ENCODE measurements at regions not wholly inside any gene's neighbourhood (a gene's known extent, or its start where the extent isn't known, plus 50 kb on each side); places are given as distances from the start of the nearest gene placed in this dataset.

GRCh38 chr6:4401408-4402368 lies 266.3 kb upstream of the ECI2 start:
- no peak for DNase-seq (ENCODE audit: extremely low spot score)
- peak overlapping the region in 2 of 4 donors; percentile 6 to 26 for H3K27ac ChIP-seq (replicated peaks in 1 of 4)
- no peaks in the 10 kb centered on the region for H3K9me3 ChIP-seq
- WGBS, result 56% methylated on average over 11 of the region's 19 CpGs
- peak overlapping the region in 1 of 4 donors; percentile 11 for H3K4me3 ChIP-seq
- no peaks in the 10 kb centered on the region for H3K27me3 ChIP-seq
- no peak for TF ChIP-seq POLR2A (IDR thresholded peaks at IDR 0.05; ENCODE audit: low read depth)
- no peak for TF ChIP-seq POLR2AphosphoS5 (IDR thresholded peaks at IDR 0.05)
- TF ChIP-seq EP300 (IDR thresholded peaks at IDR 0.05), result no peak
- TF ChIP-seq, protein P1, sequence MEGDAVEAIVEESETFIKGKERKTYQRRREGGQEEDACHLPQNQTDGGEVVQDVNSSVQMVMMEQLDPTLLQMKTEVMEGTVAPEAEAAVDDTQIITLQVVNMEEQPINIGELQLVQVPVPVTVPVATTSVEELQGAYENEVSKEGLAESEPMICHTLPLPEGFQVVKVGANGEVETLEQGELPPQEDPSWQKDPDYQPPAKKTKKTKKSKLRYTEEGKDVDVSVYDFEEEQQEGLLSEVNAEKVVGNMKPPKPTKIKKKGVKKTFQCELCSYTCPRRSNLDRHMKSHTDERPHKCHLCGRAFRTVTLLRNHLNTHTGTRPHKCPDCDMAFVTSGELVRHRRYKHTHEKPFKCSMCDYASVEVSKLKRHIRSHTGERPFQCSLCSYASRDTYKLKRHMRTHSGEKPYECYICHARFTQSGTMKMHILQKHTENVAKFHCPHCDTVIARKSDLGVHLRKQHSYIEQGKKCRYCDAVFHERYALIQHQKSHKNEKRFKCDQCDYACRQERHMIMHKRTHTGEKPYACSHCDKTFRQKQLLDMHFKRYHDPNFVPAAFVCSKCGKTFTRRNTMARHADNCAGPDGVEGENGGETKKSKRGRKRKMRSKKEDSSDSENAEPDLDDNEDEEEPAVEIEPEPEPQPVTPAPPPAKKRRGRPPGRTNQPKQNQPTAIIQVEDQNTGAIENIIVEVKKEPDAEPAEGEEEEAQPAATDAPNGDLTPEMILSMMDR (IDR thresholded peaks at IDR 0.05), result no peak
- H3K36me3 ChIP-seq, result no peaks in the 10 kb centered on the region
- intact Hi-C loops (cut with DNase I), result no loop called here
- peaks cover 23 to 25% (median 25%) of the 10 kb centered on the region in 4 donors for H3K4me1 ChIP-seq

DNA sequence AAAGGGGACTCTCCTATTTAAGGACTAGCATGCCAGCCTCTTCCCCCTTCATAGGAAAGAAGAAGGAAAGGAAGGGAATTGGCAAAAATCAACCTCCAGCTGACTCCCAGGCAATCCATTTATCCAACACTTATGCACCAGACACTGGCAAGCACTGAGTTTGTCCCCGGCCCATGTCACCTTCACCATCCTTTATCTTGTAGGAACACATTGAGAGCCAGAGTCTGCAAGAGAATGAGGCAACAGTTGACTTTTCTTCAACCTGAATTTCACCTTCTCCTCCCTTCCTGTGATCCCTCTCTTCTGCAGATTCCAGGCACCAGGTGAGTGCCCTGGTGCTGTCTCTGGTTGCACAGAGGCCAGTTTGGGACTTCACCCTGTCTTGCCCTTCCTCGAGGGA lies 264.3 kb upstream of the ECI2 start:
- no peak overlapping the region for H3K27ac ChIP-seq (replicated peaks in 1 of 4)
- no peak overlapping the region for H3K4me3 ChIP-seq
- H3K27me3 ChIP-seq, result no peaks in the 10 kb centered on the region
- H3K9me3 ChIP-seq, result no peaks in the 10 kb centered on the region
- H3K4me1 ChIP-seq, result peaks cover 23 to 25% (median 25%) of the 10 kb centered on the region in 4 donors
- TF ChIP-seq, protein P1 (IDR thresholded peaks at IDR 0.05), result no peak
- TF ChIP-seq POLR2AphosphoS5 (IDR thresholded peaks at IDR 0.05) (no peak), POLR2A (IDR thresholded peaks at IDR 0.05; ENCODE audit: low read depth) (no peak), EP300 (IDR thresholded peaks at IDR 0.05) (no peak)
- H3K36me3 ChIP-seq, result no peaks in the 10 kb centered on the region
- DNase-seq (ENCODE audit: extremely low spot score), result no peak
- 93% methylated on average over 2 of the region's 2 CpGs for WGBS
- intact Hi-C loops (cut with DNase I), result no loop called here

GRCh38 chr6:4398791-4399190 lies 263.4 kb upstream of the ECI2 start:
- Histone ChIP-seq H3K4me3 (no peak overlapping the region), H3K27ac (replicated peaks in 1 of 4) (no peak overlapping the region), H3K27me3 (no peaks in the 10 kb centered on the region), H3K9me3 (no peaks in the 10 kb centered on the region), H3K4me1 (peaks cover 21 to 25% (median 23%) of the 10 kb centered on the region in 4 donors), H3K36me3 (no peaks in the 10 kb centered on the region)
- 86% methylated on average over 3 of the region's 3 CpGs for WGBS
- no peak for DNase-seq (ENCODE audit: extremely low spot score)
- TF ChIP-seq POLR2AphosphoS5 (IDR thresholded peaks at IDR 0.05), result no peak
- no peak for TF ChIP-seq POLR2A (IDR thresholded peaks at IDR 0.05; ENCODE audit: low read depth)
- TF ChIP-seq, protein P1 (IDR thresholded peaks at IDR 0.05), result no peak
- TF ChIP-seq EP300 (IDR thresholded peaks at IDR 0.05), result no peak
- intact Hi-C loops (cut with DNase I), result no loop called here

GRCh38 chr6:4397307-4397706 lies 261.9 kb upstream of the ECI2 start:
- no peak for DNase-seq (ENCODE audit: extremely low spot score)
- Histone ChIP-seq H3K4me1 (peaks cover 7 to 10% (median 9%) of the 10 kb centered on the region in 4 donors), H3K27me3 (no peaks in the 10 kb centered on the region), H3K4me3 (no peak overlapping the region), H3K9me3 (no peaks in the 10 kb centered on the region), H3K36me3 (no peaks in the 10 kb centered on the region), H3K27ac (replicated peaks in 1 of 4) (no peak overlapping the region)
- intact Hi-C loops (cut with DNase I), result no loop called here
- WGBS, result 64% methylated on average over 5 of the region's 5 CpGs
- TF ChIP-seq POLR2AphosphoS5 (IDR thresholded peaks at IDR 0.05), result no peak
- TF ChIP-seq, protein P1 (IDR thresholded peaks at IDR 0.05), result no peak
